IPS-18c (cell line): ENCODE measurements at regions not wholly inside any gene's neighbourhood (a gene's known extent, or its start where the extent isn't known, plus 50 kb on each side); places are given as distances from the start of the nearest gene placed in this dataset.
"Not testable (repeated sequence)": the region's sequence is repeated elsewhere in the genome, so short reads cannot be mapped to it uniquely, and the experiment has no call there.

Experiments
- H3K4me3 ChIP-seq: 2 replicates; pipeline ENCODE4 v1.7.0; 2013; ENCODE audit warnings: low read depth, mild to moderate bottlenecking, low read length, moderate library complexity; ENCODE audit not compliant: insufficient read depth
- H3K9me3 ChIP-seq: one replicate; pipeline ENCODE4 v1.6.1; 2013; ENCODE audit warnings: mild to moderate bottlenecking, low read length, moderate library complexity; ENCODE audit not compliant: control insufficient read depth, insufficient read depth

GRCh38 chr6:155837474-155837873, 381.8 kb upstream of the NOX3 start:
- no peak overlapping the region for H3K4me3 ChIP-seq
- no peaks in the 10 kb centered on the region for H3K9me3 ChIP-seq

DNA sequence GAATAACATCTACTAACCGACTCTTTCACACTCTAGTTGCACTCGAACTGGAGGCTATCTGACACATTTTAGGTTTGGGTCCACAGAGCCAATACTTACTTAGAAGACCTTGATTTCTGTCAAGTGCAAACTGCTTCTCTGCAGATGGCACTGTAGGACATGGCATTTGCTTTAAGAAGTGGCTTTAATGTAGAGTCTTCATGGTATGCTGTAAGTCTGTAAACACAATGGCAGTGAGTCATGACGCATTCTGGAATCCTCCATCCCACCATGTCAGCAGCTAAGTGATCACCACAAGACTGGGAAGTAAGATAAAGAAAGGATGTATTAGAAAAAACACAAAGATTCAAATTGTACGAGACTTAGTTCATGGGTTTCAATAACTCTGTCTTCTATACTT, 377.0 kb upstream of the NOX3 start:
- Histone ChIP-seq H3K9me3 (no peaks in the 10 kb centered on the region), H3K4me3 (no peak overlapping the region)

DNA sequence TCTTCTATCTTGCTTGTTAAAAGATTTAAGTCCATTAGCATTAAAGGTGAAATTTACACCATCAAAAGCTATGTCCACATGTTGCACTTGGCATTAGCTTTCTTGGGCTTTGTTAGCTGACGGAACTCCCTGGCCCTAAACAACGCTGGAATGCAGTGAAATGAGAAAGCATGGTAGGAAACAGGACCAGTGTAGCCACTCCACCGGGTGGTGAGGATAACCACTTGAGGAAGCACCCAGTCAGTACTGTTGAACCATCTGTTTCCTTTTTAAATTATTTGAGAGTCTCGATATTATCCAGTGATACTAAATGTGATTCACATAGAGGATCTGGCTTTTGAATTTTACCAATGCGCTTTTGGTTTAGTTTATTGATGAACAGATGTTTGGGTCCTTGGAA, 374.9 kb upstream of the NOX3 start:
- H3K4me3 ChIP-seq = no peak overlapping the region

GRCh38 chr6:155829646-155830045, 374.0 kb upstream of the NOX3 start:
- H3K4me3 ChIP-seq = no peak overlapping the region
- H3K9me3 ChIP-seq = no peaks in the 10 kb centered on the region

More for the DNA sequence above, 374.9 kb upstream of the NOX3 start:
- H3K9me3 ChIP-seq = no peaks in the 10 kb centered on the region

GRCh38 chr6:155828989-155829388, 373.4 kb upstream of the NOX3 start:
- no peak overlapping the region for H3K4me3 ChIP-seq
- no peaks in the 10 kb centered on the region for H3K9me3 ChIP-seq

DNA sequence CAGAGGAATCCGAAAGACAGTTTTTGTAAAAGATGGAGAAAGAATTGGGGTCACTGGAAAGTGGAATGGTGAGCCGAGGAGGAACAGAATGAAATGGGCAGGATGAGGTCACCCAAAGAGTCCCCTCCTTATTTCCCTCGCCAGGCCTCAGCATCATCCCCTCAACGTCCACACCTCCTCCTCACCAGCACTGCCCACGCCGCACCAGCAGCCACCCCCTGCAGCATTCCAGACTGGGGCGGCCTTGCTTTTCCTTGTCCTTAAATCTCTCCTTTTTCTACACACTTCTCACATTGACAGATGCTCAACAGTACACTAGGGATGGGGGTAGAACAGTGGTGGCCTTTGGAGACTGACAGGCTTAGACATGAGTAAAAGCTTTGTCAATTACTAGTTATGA, 363.1 kb upstream of the NOX3 start:
- Histone ChIP-seq H3K4me3 (no peak overlapping the region), H3K9me3 (no peaks in the 10 kb centered on the region)

DNA sequence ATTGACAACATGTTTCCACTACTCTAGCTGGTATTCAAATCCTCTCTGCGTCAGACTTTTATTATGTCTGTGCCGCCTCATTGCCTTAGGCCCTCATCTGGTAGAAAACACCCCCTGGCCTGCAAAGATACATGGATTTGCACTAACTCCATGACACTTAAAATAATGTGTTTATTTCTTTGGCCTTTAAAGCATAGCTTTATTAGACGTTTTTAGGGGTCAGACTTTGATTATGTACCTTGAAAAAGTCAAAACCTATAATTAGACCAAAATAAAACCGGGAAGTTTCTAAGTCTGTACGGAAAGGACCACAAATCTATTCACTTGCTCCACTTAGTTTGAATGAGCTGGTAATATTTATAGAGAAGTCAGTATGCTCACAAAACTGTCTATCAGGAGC, 357.9 kb upstream of the NOX3 start:
- no peaks in the 10 kb centered on the region for H3K9me3 ChIP-seq
- H3K4me3 ChIP-seq = no peak overlapping the region

- Histone ChIP-seq H3K4me3 (no peak overlapping the region), H3K9me3 (no peaks in the 10 kb centered on the region)
These were observed 351.6 kb upstream of the NOX3 start for GRCh38 chr6:155807243-155807642.

DNA sequence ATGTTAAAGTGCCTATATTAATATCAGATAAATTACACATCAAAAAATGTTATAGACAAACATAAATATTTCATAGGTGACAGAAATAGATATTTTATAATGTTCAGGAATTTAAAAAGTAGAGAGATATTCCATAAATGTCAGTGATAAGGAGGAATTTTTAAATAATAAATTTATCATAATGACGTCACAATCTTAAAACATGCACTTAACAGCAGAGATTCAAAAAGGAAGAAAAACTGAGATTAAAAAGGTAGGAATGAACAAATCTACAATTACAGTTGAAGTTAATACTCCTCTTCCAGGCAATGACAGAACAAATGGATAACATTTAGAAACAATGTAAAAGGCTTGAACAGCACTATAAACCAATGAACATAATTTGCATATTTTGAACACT, 345.4 kb upstream of the NOX3 start:
- Histone ChIP-seq H3K9me3 (no peaks in the 10 kb centered on the region), H3K4me3 (no peak overlapping the region)

DNA sequence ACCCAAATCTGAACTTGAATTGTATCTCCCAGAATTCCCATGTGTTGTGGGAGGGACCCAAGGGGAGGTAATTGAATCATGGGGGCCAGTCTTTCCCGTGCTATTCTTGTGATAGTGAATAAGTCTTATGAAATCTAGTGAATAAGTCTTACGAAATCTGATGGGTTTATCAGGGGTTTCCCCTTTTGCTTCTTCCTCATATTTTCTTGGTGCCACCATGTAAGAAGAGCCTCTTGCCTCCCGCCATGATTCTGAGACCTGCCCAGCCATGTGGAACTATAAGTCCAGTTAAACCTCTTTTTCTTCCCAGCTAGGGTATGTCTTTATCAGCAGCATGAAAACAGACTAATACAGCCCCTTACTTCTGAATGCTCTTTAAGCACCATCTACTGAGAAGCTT, 343.2 kb upstream of the NOX3 start:
- H3K9me3 ChIP-seq, H3K4me3 ChIP-seq: not testable (repeated sequence)

- H3K4me3 ChIP-seq = no peak overlapping the region
- no peaks in the 10 kb centered on the region for H3K9me3 ChIP-seq
These were observed 339.6 kb upstream of the NOX3 start for GRCh38 chr6:155795173-155795796.

GRCh38 chr6:155791891-155792290, 336.3 kb upstream of the NOX3 start:
- Histone ChIP-seq H3K4me3 (no peak overlapping the region), H3K9me3 (no peaks in the 10 kb centered on the region)

- Histone ChIP-seq H3K4me3 (no peak overlapping the region), H3K9me3 (no peaks in the 10 kb centered on the region)
These were observed 335.5 kb upstream of the NOX3 start for GRCh38 chr6:155791186-155791585.

DNA sequence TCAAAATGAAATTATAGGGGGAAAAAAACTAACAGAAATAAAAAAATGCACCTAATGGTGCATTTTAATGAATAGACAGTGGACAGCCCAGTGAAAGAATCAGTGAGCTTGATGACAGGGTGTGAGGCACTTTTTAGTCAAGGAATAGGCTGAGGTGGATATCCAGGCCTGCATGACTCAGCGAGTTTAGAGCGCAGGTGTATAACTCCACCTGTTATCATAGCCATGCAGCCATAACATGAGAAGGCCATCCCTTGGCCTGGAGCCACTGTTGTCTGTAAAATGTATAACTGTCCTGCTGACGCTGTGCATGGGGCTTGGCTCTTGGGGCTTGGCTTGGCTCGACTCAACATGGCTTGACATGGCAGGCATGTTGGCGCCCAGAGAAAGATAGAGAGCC, 331.5 kb upstream of the NOX3 start:
- H3K4me3 ChIP-seq = no peak overlapping the region
- no peaks in the 10 kb centered on the region for H3K9me3 ChIP-seq

GRCh38 chr6:155786528-155786927, 330.9 kb upstream of the NOX3 start:
- H3K9me3 ChIP-seq = no peaks in the 10 kb centered on the region
- H3K4me3 ChIP-seq = no peak overlapping the region

- H3K9me3 ChIP-seq = no peaks in the 10 kb centered on the region
- no peak overlapping the region for H3K4me3 ChIP-seq
These were observed 327.3 kb upstream of the NOX3 start for GRCh38 chr6:155782739-155783459.

- H3K9me3 ChIP-seq = no peaks in the 10 kb centered on the region
- no peak overlapping the region for H3K4me3 ChIP-seq
These were observed 326.7 kb upstream of the NOX3 start for GRCh38 chr6:155782320-155782731.

DNA sequence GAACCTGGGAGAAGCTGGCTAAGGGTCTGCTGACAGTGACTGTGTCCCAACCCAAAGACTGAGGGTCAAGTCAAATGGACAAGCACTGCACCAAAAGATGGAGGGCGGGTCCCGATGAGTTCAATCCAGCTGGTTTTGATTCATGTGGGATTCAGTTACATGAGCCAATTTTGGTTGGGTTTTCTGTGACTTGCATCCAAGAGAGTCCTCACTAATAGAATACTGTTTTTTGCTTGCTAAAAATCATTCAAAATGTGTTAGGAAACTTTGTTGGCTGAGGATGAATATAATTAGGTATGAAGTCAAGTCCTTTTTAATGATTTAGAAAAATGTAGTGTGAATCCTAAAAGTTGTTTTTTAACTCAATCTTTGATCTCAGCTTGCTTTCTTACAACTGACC, 323.8 kb upstream of the NOX3 start:
- no peaks in the 10 kb centered on the region for H3K9me3 ChIP-seq
- H3K4me3 ChIP-seq = no peak overlapping the region

DNA sequence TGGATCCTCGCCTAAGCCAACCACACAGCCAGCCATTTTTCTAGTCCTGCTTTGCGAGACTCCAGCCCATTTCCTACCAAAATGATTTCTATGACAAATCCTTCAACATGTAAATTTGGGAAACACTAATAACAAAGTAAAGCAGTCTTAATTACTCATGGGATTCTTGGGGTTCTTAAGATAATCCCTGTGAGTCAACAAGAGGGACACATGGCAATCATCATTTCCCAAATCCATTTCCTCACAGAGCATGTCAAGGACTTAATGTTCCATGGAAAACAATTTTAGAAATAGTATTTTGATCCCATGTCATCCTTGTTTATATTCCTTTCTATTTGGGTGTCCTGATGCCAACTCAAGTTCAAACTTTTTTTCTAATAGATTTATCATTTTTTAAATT, 322.7 kb upstream of the NOX3 start:
- H3K9me3 ChIP-seq = no peaks in the 10 kb centered on the region
- H3K4me3 ChIP-seq = no peak overlapping the region
